ENCODE measurements at regions not wholly inside any gene's neighbourhood (a gene's known extent, or its start where the extent isn't known, plus 50 kb on each side); places are given as distances from the start of the nearest gene placed in this dataset.

GRCh38 chr6:125377621-125378020 lies 75.9 kb upstream of the HDDC2 start:
- CTCF ChIA-PET: no interaction called here
- H3K27me3 ChIP-seq (ENCODE audit: control insufficient read depth, insufficient read depth, low read length): peaks cover 31% of the 10 kb centered on the region
- in situ Hi-C loops (cut with HindIII; ENCODE audit: low pct_unique_long_range_greater_than_20kb, low sequenced_read_pairs): no loop called here

GRCh38 chr6:125379174-125379573 lies 77.4 kb upstream of the HDDC2 start:
- intact Hi-C loops (cut with micrococcal nuclease; ENCODE audit: unreplicated experiment) (no loop called here), in situ Hi-C loops (cut with HindIII; ENCODE audit: low pct_unique_long_range_greater_than_20kb, low sequenced_read_pairs) (no loop called here)
- no peaks in the 10 kb centered on the region for H3K9me3 ChIP-seq (ENCODE audit: control insufficient read depth, insufficient read depth, low read depth, low read length)
- no peak overlapping the region for H3K4me3 ChIP-seq (ENCODE audit: low read depth in 2 of 2, low read length in 2 of 2)
- TF ChIP-seq CTCF (IDR thresholded peaks at IDR 0.05): no peak
- no peak for TF ChIP-seq TCF7L2 (IDR thresholded peaks at IDR 0.05; ENCODE audit: low read depth, low read length)
- CTCF ChIA-PET: no interaction called here
- POLR2A ChIA-PET: no interaction called here
- H3K36me3 ChIP-seq (ENCODE audit: control insufficient read depth, insufficient read depth, low read length): no peaks in the 10 kb centered on the region
- no peaks in the 10 kb centered on the region for H3K4me1 ChIP-seq (ENCODE audit: control insufficient read depth, insufficient read depth, low read length)
- DNase-seq (ENCODE audit: low read depth, low spot score) (no peak), ATAC-seq (no peak)
- no peak overlapping the region for H3K27ac ChIP-seq (ENCODE audit: low read length)
- no TSS peak for BruUV-seq (replicated peaks)
- H3K27me3 ChIP-seq (ENCODE audit: control insufficient read depth, insufficient read depth, low read length): peaks cover 25% of the 10 kb centered on the region

More at GRCh38 chr6:125377621-125378020, 75.9 kb upstream of the HDDC2 start:
- POLR2A ChIA-PET: no interaction called here
- no peak for TF ChIP-seq CTCF (IDR thresholded peaks at IDR 0.05)
- no peak for TF ChIP-seq REST (IDR thresholded peaks at IDR 0.05; ENCODE audit: insufficient read depth in 1 of 2, low read depth in 2 of 2, low read length in 1 of 2)
- no peak for TF ChIP-seq SIN3A (IDR thresholded peaks at IDR 0.05; ENCODE audit: borderline replicate concordance, insufficient read depth, low read depth, low read length)
- TF ChIP-seq POLR2AphosphoS5 (IDR thresholded peaks at IDR 0.05; ENCODE audit: low read depth, low read length): no peak
- TF ChIP-seq TCF7L2 (IDR thresholded peaks at IDR 0.05; ENCODE audit: low read depth, low read length): no peak
- no peak overlapping the region for H3K4me3 ChIP-seq (ENCODE audit: low read depth in 2 of 2, low read length in 2 of 2)
- H3K9me3 ChIP-seq (ENCODE audit: control insufficient read depth, insufficient read depth, low read depth, low read length): no peaks in the 10 kb centered on the region
- H3K27ac ChIP-seq (ENCODE audit: low read length): no peak overlapping the region
- intact Hi-C loops (cut with micrococcal nuclease; ENCODE audit: unreplicated experiment): no loop called here
- DNase-seq (ENCODE audit: low read depth, low spot score) (no peak), ATAC-seq (no peak)
- no peaks in the 10 kb centered on the region for H3K36me3 ChIP-seq (ENCODE audit: control insufficient read depth, insufficient read depth, low read length)
- no TSS peak for BruUV-seq (replicated peaks)
- no peaks in the 10 kb centered on the region for H3K4me1 ChIP-seq (ENCODE audit: control insufficient read depth, insufficient read depth, low read length)

GRCh38 chr6:125380474-125380873 lies 78.7 kb upstream of the HDDC2 start:
- in situ Hi-C loops (cut with HindIII; ENCODE audit: low pct_unique_long_range_greater_than_20kb, low sequenced_read_pairs) (no loop called here), intact Hi-C loops (cut with micrococcal nuclease; ENCODE audit: unreplicated experiment) (no loop called here)
- ChIA-PET CTCF (no interaction called here), POLR2A (interaction anchor here (0.5 kb wide), 1 partner anchor 202 kb away, joined by 3 read pairs; no protein-coding TSS in a partner anchor)
- no peak overlapping the region for H3K4me3 ChIP-seq (ENCODE audit: low read depth in 2 of 2, low read length in 2 of 2)
- no TSS peak for BruUV-seq (replicated peaks)
- H3K27ac ChIP-seq (ENCODE audit: low read length): no peak overlapping the region
- peaks cover 20% of the 10 kb centered on the region for H3K27me3 ChIP-seq (ENCODE audit: control insufficient read depth, insufficient read depth, low read length)
- ATAC-seq (no peak), DNase-seq (ENCODE audit: low read depth, low spot score) (no peak)
- TF ChIP-seq TCF7L2 (IDR thresholded peaks at IDR 0.05; ENCODE audit: low read depth, low read length) (no peak), REST (IDR thresholded peaks at IDR 0.05; ENCODE audit: insufficient read depth in 1 of 2, low read depth in 2 of 2, low read length in 1 of 2) (no peak), CTCF (IDR thresholded peaks at IDR 0.05) (no peak), SIN3A (IDR thresholded peaks at IDR 0.05; ENCODE audit: borderline replicate concordance, insufficient read depth, low read depth, low read length) (no peak), POLR2AphosphoS5 (IDR thresholded peaks at IDR 0.05; ENCODE audit: low read depth, low read length) (no peak)
- no peaks in the 10 kb centered on the region for H3K4me1 ChIP-seq (ENCODE audit: control insufficient read depth, insufficient read depth, low read length)
- H3K9me3 ChIP-seq (ENCODE audit: control insufficient read depth, insufficient read depth, low read depth, low read length): no peaks in the 10 kb centered on the region
- no peaks in the 10 kb centered on the region for H3K36me3 ChIP-seq (ENCODE audit: control insufficient read depth, insufficient read depth, low read length)
